RPMI8226 (cell line): ENCODE measurements at regions not wholly inside any gene's neighbourhood (a gene's known extent, or its start where the extent isn't known, plus 50 kb on each side); places are given as distances from the start of the nearest gene placed in this dataset.

Experiments used
- DNase-seq: peaks from one replicate; pipeline ENCODE4 v3.0.0-alpha.2; 2015

GRCh38 chr12:27180906-27181505 lies 63.1 kb upstream of the STK38L start:
- DNase-seq: no peak

GRCh38 chr12:27183342-27183741 lies 60.7 kb upstream of the STK38L start:
- no peak for DNase-seq

- no peak for DNase-seq
Measured at GRCh38 chr12:27185234-27186021, 58.7 kb upstream of the STK38L start.

GRCh38 chr12:27186022-27186839 lies 57.9 kb upstream of the STK38L start:
- DNase-seq: no peak

- DNase-seq: no peak
Measured at GRCh38 chr12:27187697-27188096, 56.4 kb upstream of the STK38L start.

- DNase-seq: no peak
Measured at GRCh38 chr12:27190761-27191160, 53.3 kb upstream of the STK38L start.

- no peak for DNase-seq
Measured at GRCh38 chr12:27191531-27191930, 52.6 kb upstream of the STK38L start.

- no peak for DNase-seq
Measured at GRCh38 chr12:27192118-27192802, 51.8 kb upstream of the STK38L start.

GRCh38 chr12:27193106-27193505 lies 51.0 kb upstream of the STK38L start:
- no peak for DNase-seq

GRCh38 chr12:27193854-27194544 lies 50.1 kb upstream of the STK38L start:
- DNase-seq: no peak
